Skeletal muscle satellite cell (primary cell): ENCODE measurements at regions not wholly inside any gene's neighbourhood (a gene's known extent, or its start where the extent isn't known, plus 50 kb on each side); places are given as distances from the start of the nearest gene placed in this dataset.

ENCODE experiments used
- H3K27me3 ChIP-seq: 2 replicates; pipeline ENCODE4 v1.7.0; 2013; ENCODE audit warnings: low read length; ENCODE audit not compliant: control insufficient read depth, insufficient read depth
- H3K36me3 ChIP-seq: 2 replicates; pipeline ENCODE4 v1.7.0; 2013; ENCODE audit warnings: mild to moderate bottlenecking, control low read depth, low read length; ENCODE audit not compliant: insufficient read depth
- H3K4me1 ChIP-seq: 2 replicates; pipeline ENCODE4 v1.7.0; 2013; ENCODE audit warnings: low read length; ENCODE audit not compliant: control insufficient read depth, insufficient read depth
- H3K4me2 ChIP-seq: 2 replicates; pipeline ENCODE4 v1.7.0; 2013; ENCODE audit warnings: mild to moderate bottlenecking, low read length
- H3K4me3 ChIP-seq: 2 replicates; pipeline ENCODE4 v1.7.0; 2013; ENCODE audit warnings: low read length
- H3K9ac ChIP-seq: 2 replicates; pipeline ENCODE4 v1.7.0; 2013; ENCODE audit warnings: mild to moderate bottlenecking, low read depth, low read length, moderate library complexity
- H3K9me3 ChIP-seq: replicated peaks from 2 replicates; pipeline ENCODE4 v1.7.0; 2013; ENCODE audit warnings: mild to moderate bottlenecking, control low read depth, low read length

DNA sequence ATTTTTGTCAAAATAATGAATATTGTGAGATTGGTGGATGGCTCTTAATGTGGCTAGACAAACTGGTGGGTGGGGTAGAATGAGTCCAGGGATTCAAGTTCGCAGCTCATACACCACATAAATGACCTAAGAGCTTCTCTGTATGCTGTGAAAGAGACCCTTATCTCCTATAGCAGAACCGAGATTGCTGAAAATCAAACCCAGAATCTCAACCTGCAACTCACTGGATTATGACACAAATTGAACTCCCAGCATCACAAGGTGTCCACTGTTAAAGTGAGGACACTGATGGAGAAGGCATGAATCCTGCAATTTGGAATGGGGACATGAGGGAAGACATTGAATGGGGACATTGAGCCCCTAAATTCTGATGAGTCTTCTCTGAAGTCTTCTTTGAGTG is 51.3 kb upstream of the CNKSR3 start:
- H3K9ac ChIP-seq: no peak overlapping the region
- H3K4me2 ChIP-seq: no peak overlapping the region
- H3K9me3 ChIP-seq: no peaks in the 10 kb centered on the region
- H3K4me3 ChIP-seq: no peak overlapping the region
- peaks cover 16% of the 10 kb centered on the region for H3K27me3 ChIP-seq
- H3K4me1 ChIP-seq: no peaks in the 10 kb centered on the region
- no peaks in the 10 kb centered on the region for H3K36me3 ChIP-seq

DNA sequence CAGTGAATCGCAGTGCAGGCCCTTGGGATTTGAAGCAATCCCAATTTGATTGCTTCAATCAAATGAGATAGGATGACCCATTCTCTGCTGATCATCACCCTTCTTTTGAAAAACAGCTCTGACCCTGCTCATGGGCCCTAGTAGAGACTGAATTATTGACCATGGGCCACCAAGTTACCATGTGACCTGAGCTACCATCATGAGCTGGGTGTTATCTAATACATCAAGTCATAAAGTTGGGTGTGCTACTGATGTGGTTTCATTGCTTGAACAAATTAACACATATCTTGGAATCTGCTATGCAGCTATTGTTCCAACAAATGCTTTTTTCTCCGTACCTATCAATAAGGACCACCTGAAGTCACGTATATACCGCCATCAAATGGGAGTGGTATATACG is 54.8 kb upstream of the CNKSR3 start:
- no peak overlapping the region for H3K4me3 ChIP-seq
- H3K27me3 ChIP-seq: peaks cover 4% of the 10 kb centered on the region
- H3K9me3 ChIP-seq: no peaks in the 10 kb centered on the region
- no peaks in the 10 kb centered on the region for H3K36me3 ChIP-seq
- H3K4me1 ChIP-seq: no peaks in the 10 kb centered on the region
- no peak overlapping the region for H3K9ac ChIP-seq
- no peak overlapping the region for H3K4me2 ChIP-seq

DNA sequence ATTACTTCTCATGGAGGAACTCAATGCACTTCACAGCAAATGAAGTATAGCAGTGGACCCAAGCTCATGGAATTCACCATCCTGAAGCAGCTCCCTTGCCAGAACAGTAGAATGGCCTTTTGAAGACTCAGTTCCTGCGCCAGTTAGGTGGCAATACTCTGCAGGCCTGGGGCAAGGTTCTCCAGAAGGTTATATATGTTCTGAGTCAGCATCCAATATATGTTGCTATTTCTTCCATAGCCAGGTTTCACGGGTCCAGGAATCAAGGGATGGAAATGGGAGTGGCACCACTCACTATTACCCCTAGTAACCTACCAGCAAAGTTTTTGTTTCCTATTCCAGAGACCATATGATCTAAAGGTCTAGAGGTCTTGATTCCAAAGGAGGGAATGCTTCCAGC is 56.4 kb upstream of the CNKSR3 start:
- H3K4me2 ChIP-seq: no peak overlapping the region
- no peak overlapping the region for H3K4me3 ChIP-seq
- no peaks in the 10 kb centered on the region for H3K36me3 ChIP-seq
- no peaks in the 10 kb centered on the region for H3K9me3 ChIP-seq
- H3K4me1 ChIP-seq: no peaks in the 10 kb centered on the region
- peaks cover 3% of the 10 kb centered on the region for H3K27me3 ChIP-seq
- H3K9ac ChIP-seq: no peak overlapping the region

DNA sequence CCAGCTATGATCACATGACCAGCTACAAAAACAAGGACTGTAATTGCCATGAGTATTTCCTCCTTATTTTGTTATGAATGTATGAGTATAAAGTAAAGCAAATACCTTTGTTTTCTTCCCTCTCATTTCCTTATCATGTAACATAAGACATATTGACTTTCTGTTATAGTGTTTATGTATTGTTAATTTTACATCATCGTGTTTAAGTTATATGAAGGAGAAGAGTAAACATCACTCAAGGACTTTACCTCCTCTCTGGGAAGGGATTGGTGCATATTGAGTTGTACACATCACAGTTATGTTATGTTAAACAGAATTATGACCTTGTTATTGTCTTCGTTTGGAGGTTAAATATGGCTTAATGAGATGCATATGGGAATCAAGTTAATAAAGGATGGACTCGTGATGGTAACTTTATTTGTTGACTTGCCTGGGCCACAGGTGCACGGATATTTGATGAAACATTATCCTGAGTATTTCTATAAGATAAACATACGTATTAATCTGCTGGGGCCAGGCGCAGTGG is 57.3 kb upstream of the CNKSR3 start:
- Histone ChIP-seq H3K4me1 (no peaks in the 10 kb centered on the region), H3K9me3 (no peaks in the 10 kb centered on the region), H3K4me3 (no peak overlapping the region), H3K9ac (no peak overlapping the region), H3K27me3 (peaks cover 4% of the 10 kb centered on the region), H3K4me2 (no peak overlapping the region), H3K36me3 (no peaks in the 10 kb centered on the region)

DNA sequence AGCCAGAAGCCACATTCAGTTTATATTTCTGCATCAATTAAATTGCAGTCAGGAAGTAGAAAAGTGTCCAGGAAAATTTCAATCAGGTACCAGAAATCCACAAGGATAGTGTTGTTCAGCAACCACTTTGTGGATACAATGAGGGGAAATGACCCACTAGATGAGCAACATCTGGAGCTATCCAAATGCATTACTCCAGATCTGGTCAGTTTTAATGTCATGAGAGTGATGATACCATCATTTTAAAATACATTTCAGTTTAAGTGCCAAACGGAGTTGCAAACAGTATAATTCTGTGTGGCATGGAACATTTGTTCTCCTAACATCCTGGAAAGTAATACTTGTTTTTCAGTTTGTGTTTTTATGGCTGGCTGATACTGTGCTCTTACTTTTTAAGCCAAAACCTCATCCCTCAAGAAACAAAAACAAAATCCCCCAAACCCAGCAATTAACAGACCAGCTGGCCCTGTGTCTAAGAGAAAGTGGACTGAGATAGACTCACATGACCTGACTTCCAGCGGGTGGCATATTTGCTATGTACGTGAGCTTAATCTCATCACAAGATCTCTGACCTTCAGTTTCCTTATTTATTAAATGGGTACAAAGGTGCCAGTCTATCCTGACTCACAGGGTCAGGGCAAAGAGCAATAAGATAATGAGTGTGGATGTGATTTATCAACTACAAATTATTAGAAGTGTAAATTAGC is 58.8 kb upstream of the CNKSR3 start:
- no peaks in the 10 kb centered on the region for H3K4me1 ChIP-seq
- H3K36me3 ChIP-seq: no peaks in the 10 kb centered on the region
- H3K9me3 ChIP-seq: no peaks in the 10 kb centered on the region
- no peak overlapping the region for H3K4me3 ChIP-seq
- no peak overlapping the region for H3K9ac ChIP-seq
- no peak overlapping the region for H3K4me2 ChIP-seq
- H3K27me3 ChIP-seq: peaks cover 11% of the 10 kb centered on the region

DNA sequence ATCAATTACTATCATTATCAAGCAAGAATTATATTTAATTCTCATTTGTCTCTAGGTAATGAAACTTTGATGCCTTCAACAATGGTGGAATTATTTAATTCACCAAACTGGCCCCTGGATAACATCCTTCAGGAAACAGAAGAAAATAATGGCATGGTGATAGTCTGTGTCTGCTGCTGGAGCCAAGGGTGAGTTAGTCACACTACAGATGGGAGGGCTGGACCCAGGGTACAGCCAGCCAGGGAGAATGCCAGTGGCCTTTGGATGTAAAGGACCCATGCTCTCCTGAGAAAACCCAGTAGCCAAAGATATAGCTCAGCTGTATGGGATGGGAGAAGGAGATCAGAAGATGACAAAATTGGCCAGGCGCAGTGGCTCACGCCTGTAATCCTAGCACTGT is 60.0 kb upstream of the CNKSR3 start:
- no peak overlapping the region for H3K4me2 ChIP-seq
- no peak overlapping the region for H3K4me3 ChIP-seq
- no peaks in the 10 kb centered on the region for H3K36me3 ChIP-seq
- H3K9me3 ChIP-seq: no peaks in the 10 kb centered on the region
- no peaks in the 10 kb centered on the region for H3K4me1 ChIP-seq
- H3K9ac ChIP-seq: no peak overlapping the region
- H3K27me3 ChIP-seq: peaks cover 14% of the 10 kb centered on the region

DNA sequence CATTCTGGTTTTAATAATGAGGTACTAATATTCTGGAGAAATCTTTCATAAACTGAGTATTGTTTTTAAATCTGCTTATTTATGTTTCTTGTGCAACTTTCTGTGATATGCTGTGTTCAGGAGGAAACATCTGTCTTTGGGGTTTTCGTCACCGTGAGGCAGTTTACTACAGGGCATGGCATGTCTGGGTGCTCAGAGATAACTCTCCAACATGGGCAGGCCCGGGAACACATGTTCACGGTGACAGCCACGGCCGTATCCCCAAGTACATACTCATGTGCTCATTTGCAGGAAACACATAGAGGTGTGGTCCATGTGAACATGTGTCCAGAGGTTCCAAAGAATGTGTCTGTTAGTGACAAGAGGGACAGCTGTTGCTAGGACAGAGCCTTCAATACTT is 62.1 kb upstream of the CNKSR3 start:
- no peaks in the 10 kb centered on the region for H3K9me3 ChIP-seq
- H3K9ac ChIP-seq: no peak overlapping the region
- no peaks in the 10 kb centered on the region for H3K36me3 ChIP-seq
- H3K4me3 ChIP-seq: no peak overlapping the region
- no peak overlapping the region for H3K4me2 ChIP-seq
- H3K27me3 ChIP-seq: peaks cover 14% of the 10 kb centered on the region
- H3K4me1 ChIP-seq: no peaks in the 10 kb centered on the region

DNA sequence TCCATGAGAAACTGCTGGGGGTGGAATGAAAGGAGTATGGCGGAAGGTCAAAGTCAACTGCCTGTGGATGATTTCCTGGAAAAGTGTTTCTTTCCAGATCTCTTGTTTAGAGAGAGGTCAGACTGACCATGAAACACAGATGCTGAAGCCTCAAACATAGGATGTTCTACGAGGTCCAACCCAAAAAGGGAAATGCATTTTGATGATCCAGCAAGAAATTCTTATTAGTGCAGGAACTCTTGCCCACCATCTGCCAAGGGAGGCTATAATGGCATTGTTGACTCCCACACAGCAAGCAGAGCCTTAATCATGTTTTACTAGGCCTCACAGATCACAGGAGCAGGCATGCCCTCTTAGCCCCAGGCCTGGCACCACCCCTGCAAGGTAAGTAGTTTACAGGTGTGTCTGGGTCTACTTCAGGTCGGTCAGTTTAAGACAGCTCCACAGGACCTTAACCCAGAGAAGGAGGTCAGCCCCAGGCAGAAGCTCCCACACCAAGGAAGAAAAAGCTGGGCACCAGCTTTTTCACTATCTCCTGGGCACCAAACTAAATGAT is 67.6 kb upstream of the CNKSR3 start:
- peaks cover 8% of the 10 kb centered on the region for H3K27me3 ChIP-seq
- no peaks in the 10 kb centered on the region for H3K36me3 ChIP-seq
- no peaks in the 10 kb centered on the region for H3K4me1 ChIP-seq
- H3K9me3 ChIP-seq: no peaks in the 10 kb centered on the region
- H3K9ac ChIP-seq: no peak overlapping the region
- no peak overlapping the region for H3K4me2 ChIP-seq
- H3K4me3 ChIP-seq: no peak overlapping the region

DNA sequence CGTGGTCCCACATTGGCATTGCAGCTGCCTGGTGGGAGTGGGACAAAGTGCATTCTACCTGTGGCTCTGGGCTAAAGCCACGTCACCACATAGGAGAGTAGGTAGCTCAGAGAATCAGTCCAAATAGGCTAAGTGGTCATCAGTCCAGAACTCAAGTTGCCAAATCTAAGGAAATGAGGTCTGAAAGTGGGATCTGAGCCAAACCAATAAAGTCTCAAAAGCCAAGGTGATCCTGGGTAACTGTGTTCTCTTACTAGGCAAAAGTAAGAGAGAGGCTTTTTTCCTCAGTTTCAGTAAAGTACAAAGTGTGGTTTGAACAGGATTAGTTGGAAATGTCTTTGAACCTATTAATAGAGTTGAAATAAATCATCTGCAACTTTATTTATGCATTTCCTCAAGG is 68.6 kb upstream of the CNKSR3 start:
- H3K27me3 ChIP-seq: peaks cover 3% of the 10 kb centered on the region
- H3K4me3 ChIP-seq: no peak overlapping the region
- no peak overlapping the region for H3K4me2 ChIP-seq
- H3K9ac ChIP-seq: no peak overlapping the region
- no peaks in the 10 kb centered on the region for H3K4me1 ChIP-seq
- H3K36me3 ChIP-seq: no peaks in the 10 kb centered on the region
- no peaks in the 10 kb centered on the region for H3K9me3 ChIP-seq

DNA sequence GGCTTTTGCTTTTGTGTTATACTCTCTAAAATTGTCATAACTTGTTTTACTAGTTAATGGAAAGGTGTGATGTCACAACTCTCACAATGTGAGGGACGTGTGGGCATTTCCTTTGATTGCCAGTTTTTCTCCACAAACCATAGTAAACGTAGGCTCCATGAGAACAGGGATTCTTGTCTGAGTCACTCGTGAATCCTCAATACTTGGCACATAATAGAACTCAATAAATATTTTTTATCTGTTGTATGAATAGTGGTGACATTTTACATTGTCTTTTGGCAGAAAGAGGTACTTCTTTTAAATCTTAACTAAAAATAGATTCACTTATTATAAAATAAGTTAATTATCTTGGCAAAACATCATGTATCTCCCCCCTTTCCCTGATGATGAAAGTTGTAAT is 69.0 kb upstream of the CNKSR3 start:
- Histone ChIP-seq H3K4me1 (no peaks in the 10 kb centered on the region), H3K4me3 (no peak overlapping the region), H3K4me2 (no peak overlapping the region), H3K9ac (no peak overlapping the region), H3K36me3 (no peaks in the 10 kb centered on the region), H3K27me3 (peaks cover 3% of the 10 kb centered on the region), H3K9me3 (no peaks in the 10 kb centered on the region)

DNA sequence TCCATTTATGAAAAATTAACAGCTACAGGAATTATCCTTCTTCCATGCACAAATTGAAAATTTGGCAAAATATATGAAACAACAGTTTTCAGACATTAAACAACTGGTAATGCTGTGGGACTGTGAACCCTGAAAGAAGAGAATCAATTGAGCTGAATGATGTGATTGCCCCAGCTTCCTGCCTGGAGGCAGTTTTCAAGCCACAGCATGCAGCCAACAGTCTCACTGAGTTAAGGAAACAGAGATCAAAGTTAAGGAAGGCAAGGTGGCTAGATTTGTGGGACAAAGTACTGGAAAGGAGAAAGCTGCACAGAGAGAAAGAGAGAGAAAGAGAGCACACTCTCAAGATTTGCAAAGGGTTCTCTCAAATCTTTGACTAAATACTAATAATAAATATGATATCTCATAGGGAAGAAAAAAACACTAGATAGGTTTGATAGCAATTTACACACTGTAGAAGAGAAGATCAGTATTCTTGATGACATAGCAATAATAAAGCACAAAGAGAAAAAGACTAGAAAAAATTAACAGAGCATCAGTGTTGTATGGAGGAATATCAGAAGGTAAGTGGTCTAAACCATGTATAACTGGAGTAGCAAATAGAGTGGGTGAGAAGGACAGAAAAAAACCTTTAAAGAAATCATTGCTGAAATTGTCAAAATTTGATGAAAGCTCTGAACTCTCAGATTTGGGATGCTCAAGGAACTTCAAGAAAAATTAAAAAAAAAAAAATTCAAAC is 70.1 kb upstream of the CNKSR3 start:
- Histone ChIP-seq H3K36me3 (no peaks in the 10 kb centered on the region), H3K4me1 (no peaks in the 10 kb centered on the region), H3K4me3 (no peak overlapping the region)

More for the DNA sequence above, 70.1 kb upstream of the CNKSR3 start:
- H3K9me3 ChIP-seq: no peaks in the 10 kb centered on the region
- no peaks in the 10 kb centered on the region for H3K27me3 ChIP-seq
- H3K4me2 ChIP-seq: no peak overlapping the region
- no peak overlapping the region for H3K9ac ChIP-seq
